NB4 (cell line): ENCODE measurements at regions not wholly inside any gene's neighbourhood (a gene's known extent, or its start where the extent isn't known, plus 50 kb on each side); places are given as distances from the start of the nearest gene placed in this dataset.

Experiments
- DNase-seq: peaks from one replicate; pipeline ENCODE4 v3.0.0; 2010; ENCODE audit warnings: low read depth
- H3K4me3 ChIP-seq: one replicate; pipeline ENCODE4 v1.5.1; 2011; ENCODE audit warnings: mild to moderate bottlenecking, low read depth, low read length, moderate library complexity
- MYC ChIP-seq: IDR thresholded peaks from 2 replicates; pipeline ENCODE4 v1.6.1; 2011; ENCODE audit warnings: low read depth, low read length
- POLR2A ChIP-seq: IDR thresholded peaks from 2 replicates; pipeline ENCODE4 v1.6.1; 2011; ENCODE audit warnings: mild to moderate bottlenecking; ENCODE audit not compliant: insufficient read length; ENCODE audit errors: extremely low read depth
- TF ChIP-seq, protein P1 (sequence below): IDR thresholded peaks from 2 replicates; pipeline ENCODE4 v1.6.1; 2011; ENCODE audit warnings: low read depth, low read length
- TF ChIP-seq, protein P2 (sequence below): IDR thresholded peaks from one replicate; pipeline ENCODE4 v1.5.1; 2012; ENCODE audit warnings: low read depth, low read length

DNA sequence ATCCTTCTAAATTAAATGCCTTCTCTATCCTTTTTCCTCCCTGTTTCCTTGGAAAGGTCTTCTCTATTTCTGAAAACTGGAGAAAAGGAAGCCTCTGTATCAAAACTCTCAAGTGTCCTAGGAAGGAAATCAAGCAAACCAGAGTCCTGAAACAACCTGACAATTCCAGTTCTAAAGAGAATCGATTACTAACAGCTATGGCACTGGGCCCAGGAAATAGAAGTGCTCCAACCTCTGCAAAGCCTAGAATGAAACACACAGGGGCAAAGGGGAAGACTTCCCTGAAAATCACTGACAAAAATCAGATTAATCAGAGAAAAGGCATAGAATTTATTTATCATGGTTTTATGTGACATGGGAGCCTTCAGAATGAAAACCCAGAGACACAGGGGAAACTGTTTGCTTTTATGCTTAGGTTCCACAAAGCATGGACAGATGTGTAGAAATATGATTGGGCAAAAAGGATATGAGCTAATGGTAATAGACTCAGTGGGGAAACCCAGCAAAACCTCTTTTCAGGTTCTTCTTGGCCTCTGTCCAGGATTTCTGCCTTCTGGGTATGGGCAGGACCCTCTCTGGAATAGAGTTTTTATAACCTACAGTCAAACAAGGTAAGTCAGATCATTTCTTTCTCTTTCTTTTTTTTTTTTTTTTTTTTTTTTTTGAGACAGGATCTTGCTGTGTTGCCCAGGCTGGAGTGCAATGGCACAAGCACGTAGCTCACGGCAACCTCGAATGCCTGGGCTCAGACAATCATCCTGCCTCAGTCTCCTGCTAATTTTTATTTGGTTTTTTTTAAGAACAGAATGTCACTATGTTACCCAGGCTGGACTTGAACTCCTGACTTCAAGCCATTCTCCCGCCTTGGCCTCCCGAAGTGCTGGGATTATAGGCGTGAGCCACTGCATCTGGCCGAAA lies 91.7 kb downstream of the CD24 start:
- H3K4me3 ChIP-seq: no peak overlapping the region
- TF ChIP-seq MYC (no peak), POLR2A (no peak)
- TF ChIP-seq, protein P1, sequence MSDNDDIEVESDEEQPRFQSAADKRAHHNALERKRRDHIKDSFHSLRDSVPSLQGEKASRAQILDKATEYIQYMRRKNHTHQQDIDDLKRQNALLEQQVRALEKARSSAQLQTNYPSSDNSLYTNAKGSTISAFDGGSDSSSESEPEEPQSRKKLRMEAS: no peak
- TF ChIP-seq, protein P2, sequence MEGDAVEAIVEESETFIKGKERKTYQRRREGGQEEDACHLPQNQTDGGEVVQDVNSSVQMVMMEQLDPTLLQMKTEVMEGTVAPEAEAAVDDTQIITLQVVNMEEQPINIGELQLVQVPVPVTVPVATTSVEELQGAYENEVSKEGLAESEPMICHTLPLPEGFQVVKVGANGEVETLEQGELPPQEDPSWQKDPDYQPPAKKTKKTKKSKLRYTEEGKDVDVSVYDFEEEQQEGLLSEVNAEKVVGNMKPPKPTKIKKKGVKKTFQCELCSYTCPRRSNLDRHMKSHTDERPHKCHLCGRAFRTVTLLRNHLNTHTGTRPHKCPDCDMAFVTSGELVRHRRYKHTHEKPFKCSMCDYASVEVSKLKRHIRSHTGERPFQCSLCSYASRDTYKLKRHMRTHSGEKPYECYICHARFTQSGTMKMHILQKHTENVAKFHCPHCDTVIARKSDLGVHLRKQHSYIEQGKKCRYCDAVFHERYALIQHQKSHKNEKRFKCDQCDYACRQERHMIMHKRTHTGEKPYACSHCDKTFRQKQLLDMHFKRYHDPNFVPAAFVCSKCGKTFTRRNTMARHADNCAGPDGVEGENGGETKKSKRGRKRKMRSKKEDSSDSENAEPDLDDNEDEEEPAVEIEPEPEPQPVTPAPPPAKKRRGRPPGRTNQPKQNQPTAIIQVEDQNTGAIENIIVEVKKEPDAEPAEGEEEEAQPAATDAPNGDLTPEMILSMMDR: no peak
- no peak for DNase-seq

DNA sequence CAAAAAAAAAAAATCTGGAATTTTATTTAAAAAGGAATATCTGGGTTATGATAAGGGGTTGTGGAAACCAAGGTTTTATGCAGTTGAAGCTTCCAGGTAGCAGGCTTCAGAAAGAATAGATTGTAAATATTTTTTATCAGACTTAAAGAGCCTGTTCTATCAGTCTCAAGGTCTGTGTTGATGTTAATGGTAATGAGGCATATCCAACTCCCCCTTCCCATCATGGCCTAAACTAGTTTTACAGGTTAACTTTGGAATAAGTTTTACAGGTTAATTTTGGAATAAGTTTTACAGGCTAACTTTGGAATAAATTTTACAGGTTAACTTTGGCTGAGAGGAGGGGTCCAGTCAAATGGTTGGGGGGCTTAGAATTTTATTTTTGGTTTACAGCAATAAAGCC lies 92.4 kb downstream of the CD24 start:
- TF ChIP-seq POLR2A: no peak
- TF ChIP-seq, protein P2: no peak
- no peak for TF ChIP-seq MYC
- TF ChIP-seq, protein P1: no peak
- H3K4me3 ChIP-seq: no peak overlapping the region
- DNase-seq: no peak

DNA sequence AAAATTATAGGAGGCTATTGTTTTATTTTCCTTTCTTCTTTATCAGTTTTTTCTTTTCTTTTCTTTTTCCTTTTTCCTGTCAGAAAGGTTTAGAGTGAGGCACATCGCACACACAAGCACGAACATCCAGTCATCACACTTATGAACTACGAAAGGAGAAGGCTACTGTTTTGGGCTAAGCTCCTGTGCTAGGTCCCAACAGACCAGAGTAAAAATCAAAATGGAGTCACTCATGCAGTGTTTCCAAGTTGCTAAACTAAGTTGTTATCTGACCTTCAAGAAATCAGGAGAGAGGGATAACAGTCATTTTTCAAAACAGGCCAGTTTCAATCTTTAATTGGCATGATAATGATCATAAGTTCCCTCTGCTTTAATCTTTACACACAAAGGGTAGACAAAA lies 93.6 kb downstream of the CD24 start:
- no peak overlapping the region for H3K4me3 ChIP-seq
- no peak for DNase-seq
- TF ChIP-seq, protein P1: no peak
- TF ChIP-seq MYC (no peak), POLR2A (no peak)
- TF ChIP-seq, protein P2: no peak

DNA sequence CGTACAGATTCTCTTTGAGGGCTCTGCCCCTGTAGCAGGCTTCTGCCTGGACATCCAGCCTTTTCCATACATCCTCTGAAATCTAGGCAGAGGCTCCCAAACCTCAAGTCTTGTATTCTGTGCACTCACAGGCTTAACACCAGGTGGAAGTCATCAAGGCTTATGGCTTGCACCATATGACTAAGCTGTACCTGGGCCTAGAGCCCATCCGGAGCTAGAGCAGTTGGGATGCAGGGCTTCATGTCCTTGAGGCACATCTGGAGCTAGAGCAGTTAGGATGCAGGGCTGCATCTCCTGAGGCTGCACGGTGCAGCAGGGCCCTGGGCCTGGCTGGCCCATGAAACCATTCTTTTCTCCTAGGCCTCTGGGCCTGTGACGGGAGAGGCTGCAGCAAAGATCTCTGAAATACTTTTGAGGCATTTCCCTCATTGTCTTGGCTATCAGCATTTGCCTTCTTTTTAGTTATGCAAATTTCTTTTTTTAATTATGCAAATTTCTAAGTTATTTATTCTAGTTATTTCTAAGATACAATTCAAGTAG lies 98.7 kb downstream of the CD24 start:
- H3K4me3 ChIP-seq: no peak overlapping the region
- TF ChIP-seq POLR2A (no peak), MYC (no peak)
- TF ChIP-seq, protein P2: no peak
- TF ChIP-seq, protein P1: no peak
- DNase-seq: no peak

DNA sequence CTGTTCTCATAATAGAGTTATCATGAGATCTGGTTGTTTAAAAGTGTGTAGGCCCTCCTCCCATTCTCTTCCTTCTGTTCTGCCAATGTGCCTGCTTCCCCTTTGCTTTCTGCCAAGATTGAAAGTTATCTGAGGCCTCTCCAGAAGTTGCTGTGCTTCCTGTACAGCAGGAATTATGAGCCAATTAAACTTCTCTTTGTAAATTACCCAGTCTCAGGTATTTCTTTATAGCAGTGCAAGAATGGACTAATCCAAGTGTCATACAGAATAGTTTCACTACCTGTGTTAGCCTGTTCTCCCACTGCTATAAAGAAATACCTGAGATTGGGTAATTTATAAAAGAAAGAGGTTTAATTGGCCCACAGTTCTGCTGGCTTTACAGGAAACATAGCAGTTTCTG lies 100.0 kb downstream of the CD24 start:
- DNase-seq: no peak
- TF ChIP-seq POLR2A (no peak), MYC (no peak)
- TF ChIP-seq, protein P2: no peak
- TF ChIP-seq, protein P1: no peak
- H3K4me3 ChIP-seq: no peak overlapping the region
